Endothelial cell of umbilical vein (primary cell): ENCODE measurements at regions not wholly inside any gene's neighbourhood (a gene's known extent, or its start where the extent isn't known, plus 50 kb on each side); places are given as distances from the start of the nearest gene placed in this dataset.

Experiments used
- BruUV-seq: library from RNA; stranded (reverse); fragments of 400-500 nt; replicated peaks from 2 replicates; lab custom pipeline; 2021; lab: Mats Ljungman, UMichigan
- CTCF ChIA-PET: fragments of 300-600, 350-600 bp; sonication (Branson Sonifier 250); formaldehyde crosslinking; loops from one replicate; lab custom pipeline; 2021; ENCODE audit warnings: antibody characterized with exemption, inconsistent platforms; lab: Charles Lee
- POLR2A ChIA-PET: fragments of 300-600, 350-600 bp; sonication (Branson Sonifier 250); formaldehyde crosslinking; loops from one replicate; lab custom pipeline; 2021; ENCODE audit warnings: antibody characterized with exemption, inconsistent platforms; lab: Charles Lee
- DNase-seq: peaks from one replicate; pipeline ENCODE4 v3.0.0-alpha.2; 2011; ENCODE audit warnings: low read depth, low spot score
- FAIRE-seq: peaks from 2 replicates; lab custom pipeline; 2011; peaks lifted over from hg19 to GRCh38; lab: Jason Lieb, UNC
- H2AFZ ChIP-seq: 2 replicates; pipeline ENCODE4 v1.6.0; 2012; ENCODE audit warnings: low read depth, low read length, control low read depth, inconsistent platforms
- H3K27ac ChIP-seq: 2 replicates; pipeline ENCODE4 v1.5.1; 2011; ENCODE audit warnings: low read depth, mild to moderate bottlenecking, control low read depth, low read length, moderate library complexity; ENCODE audit not compliant: insufficient read depth
- H3K27me3 ChIP-seq, 2 experiments: 2 replicates each; pipeline versions ENCODE4 v1.6.0 to v1.6.1; 2011; ENCODE audit warnings: low read length in 2 of 2, mixed read lengths in 1 of 2; ENCODE audit not compliant: control insufficient read depth in 2 of 2, insufficient read depth in 2 of 2
- H3K36me3 ChIP-seq, 2 experiments: 2 replicates in 1 of 2; 3 replicates in 1 of 2; pipeline ENCODE4 v1.5.1; 2011; ENCODE audit warnings: low read length in 2 of 2, mild to moderate bottlenecking in 1 of 2, moderate library complexity in 1 of 2; ENCODE audit not compliant: control insufficient read depth in 2 of 2, insufficient read depth in 2 of 2; ENCODE audit errors: extremely low read depth in 1 of 2
- H3K4me1 ChIP-seq: 3 replicates; pipeline ENCODE4 v1.5.1; 2011; ENCODE audit warnings: mild to moderate bottlenecking, low read length; ENCODE audit not compliant: control insufficient read depth, insufficient read depth; ENCODE audit errors: extremely low read depth
- H3K4me2 ChIP-seq: 2 replicates; pipeline ENCODE4 v1.6.1; 2011; ENCODE audit warnings: low read length, control low read depth, mixed read lengths; ENCODE audit not compliant: insufficient read depth
- H3K4me3 ChIP-seq, 3 experiments: fragments of 200-600 bp in 1 of 3; sonication (generic), shearing (Covaris generic) in 1 of 3; replicated peaks in 1 of 3; 2 replicates each; pipeline ENCODE4 v1.5.1; 2011 to 2016; ENCODE audit warnings: control low read depth in 3 of 3, low read length in 3 of 3, mild to moderate bottlenecking in 2 of 3, inconsistent platforms in 1 of 3, low read depth in 1 of 3, moderate library complexity in 1 of 3; ENCODE audit not compliant: insufficient read depth in 1 of 3
- H3K79me2 ChIP-seq: 2 replicates; pipeline ENCODE4 v1.6.0; 2012; ENCODE audit warnings: low read length, inconsistent platforms; ENCODE audit not compliant: control insufficient read depth, insufficient read depth
- H3K9ac ChIP-seq: replicated peaks from 2 replicates; pipeline ENCODE3; 2011; ENCODE audit warnings: low read length, control low read depth; ENCODE audit not compliant: insufficient read depth; ENCODE audit errors: extremely low read depth
- H3K9me1 ChIP-seq: replicated peaks from 3 replicates; pipeline ENCODE4 v1.6.0; 2011; ENCODE audit warnings: mild to moderate bottlenecking, low read length; ENCODE audit not compliant: control insufficient read depth, insufficient read depth; ENCODE audit errors: extremely low read depth
- H3K9me3 ChIP-seq: replicated peaks from 2 replicates; pipeline ENCODE4 v1.5.1; 2012; ENCODE audit warnings: low read length, inconsistent platforms; ENCODE audit not compliant: control insufficient read depth, insufficient read depth
- H4K20me1 ChIP-seq: replicated peaks from 2 replicates; pipeline ENCODE3; 2011; ENCODE audit warnings: mild to moderate bottlenecking, low read length; ENCODE audit not compliant: control insufficient read depth, insufficient read depth; ENCODE audit errors: extremely low read depth
- EZH2 ChIP-seq: IDR thresholded peaks from 2 replicates; pipeline ENCODE4 v1.6.1; 2012; ENCODE audit warnings: borderline replicate concordance, low read depth, mild to moderate bottlenecking, moderate library complexity, low read length, inconsistent platforms; ENCODE audit not compliant: severe bottlenecking
- FOS ChIP-seq: IDR thresholded peaks from 2 replicates; pipeline ENCODE4 v1.6.1; 2011; ENCODE audit warnings: mild to moderate bottlenecking, low read length, moderate library complexity, borderline replicate concordance; ENCODE audit not compliant: insufficient read depth
- GATA2 ChIP-seq: IDR thresholded peaks from 2 replicates; pipeline ENCODE4 v1.7.0; 2011; ENCODE audit warnings: low read depth, mild to moderate bottlenecking, moderate library complexity, mixed read lengths, low read length; ENCODE audit not compliant: insufficient read length, insufficient read depth
- JUN ChIP-seq: IDR thresholded peaks from 2 replicates; pipeline ENCODE4 v1.6.1; 2011; ENCODE audit warnings: borderline replicate concordance, low read depth; ENCODE audit not compliant: insufficient read length, insufficient read depth
- MYC ChIP-seq: IDR thresholded peaks from one replicate; pipeline ENCODE4 v1.6.1; 2011; ENCODE audit warnings: mild to moderate bottlenecking, low read depth, low read length
- POLR2A ChIP-seq: IDR thresholded peaks from 2 replicates; pipeline ENCODE4 v1.6.1; 2012; ENCODE audit warnings: low read depth, mild to moderate bottlenecking, control low read depth, low read length
- POLR2AphosphoS5 ChIP-seq: IDR thresholded peaks from 2 replicates; pipeline ENCODE4 v1.6.1; 2012; ENCODE audit warnings: low read depth, mild to moderate bottlenecking, control low read depth, low read length, moderate library complexity; ENCODE audit not compliant: insufficient read depth
- dilution Hi-C: fragments of 300-500 bp; cut with MboI; formaldehyde crosslinking; loops from one replicate; pipeline ENCODE4 v1.15.0; 2019; ENCODE audit warnings: low sequenced_read_pairs; ENCODE audit not compliant: extremely low pct_ligation_motif_present
- intact Hi-C: fragments of 100-400 bp; cut with micrococcal nuclease; formaldehyde crosslinking; loops from one replicate; pipeline ENCODE4 v1.10.0; 2022
- TF ChIP-seq, protein P1 (sequence below), 2 donors: IDR thresholded peaks; 1 replicate in 1 of 2; 2 replicates in 1 of 2; pipeline ENCODE4 v1.5.1; 2011; ENCODE audit warnings: low read length in 2 of 2, mild to moderate bottlenecking in 2 of 2, moderate library complexity in 2 of 2, control low read depth in 1 of 2, inconsistent platforms in 1 of 2, low read depth in 1 of 2; ENCODE audit not compliant: insufficient read depth in 1 of 2; ENCODE audit errors: extremely low read depth in 1 of 2
- TF ChIP-seq, protein P2 (sequence below): IDR thresholded peaks from 2 replicates; pipeline ENCODE4 v1.6.1; 2011; ENCODE audit not compliant: insufficient read depth, insufficient read length

DNA sequence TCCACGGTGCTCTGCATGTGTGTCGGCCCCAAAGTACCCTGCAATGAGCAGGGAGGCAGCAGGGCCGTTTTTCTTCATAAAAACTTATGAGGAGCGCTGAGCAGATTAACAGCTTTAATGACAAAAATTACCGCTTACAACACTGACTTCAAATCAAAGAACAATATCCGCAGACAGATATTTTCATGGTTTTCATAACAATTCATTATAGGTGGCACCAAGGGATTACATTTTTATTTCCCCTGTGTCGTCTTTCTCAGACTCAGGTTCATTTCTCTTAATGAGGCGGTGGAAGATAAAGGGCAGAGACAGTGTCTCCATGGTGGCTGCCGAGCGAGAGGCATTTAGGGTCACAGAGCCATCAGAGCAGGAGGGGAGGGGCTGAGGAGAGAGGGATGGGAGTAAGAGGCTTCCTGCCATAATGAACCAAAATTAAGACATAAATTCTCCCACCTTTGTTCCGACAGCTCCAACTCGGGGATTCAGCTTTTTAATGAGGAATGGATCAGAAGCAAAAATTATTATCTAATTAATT lies 240.7 kb upstream of the CLINT1 start:
- intact Hi-C loops (no loop called here), dilution Hi-C loops (no loop called here)
- Histone ChIP-seq H2AFZ (no peak overlapping the region), H3K9me1 (no peaks in the 10 kb centered on the region), H3K79me2 (no peaks in the 10 kb centered on the region), H3K4me1 (no peaks in the 10 kb centered on the region), H3K36me3 (no peaks in the 10 kb centered on the region), H3K9ac (no peak overlapping the region), H3K27ac (no peak overlapping the region), H3K4me2 (no peak overlapping the region), H4K20me1 (no peaks in the 10 kb centered on the region), H3K9me3 (no peaks in the 10 kb centered on the region), H3K4me3 (no peak overlapping the region), H3K27me3 (no peaks in the 10 kb centered on the region)
- TF ChIP-seq POLR2A (no peak), JUN (no peak), MYC (no peak), FOS (no peak), EZH2 (no peak), POLR2AphosphoS5 (no peak), GATA2 (no peak)
- TF ChIP-seq, protein P1, sequence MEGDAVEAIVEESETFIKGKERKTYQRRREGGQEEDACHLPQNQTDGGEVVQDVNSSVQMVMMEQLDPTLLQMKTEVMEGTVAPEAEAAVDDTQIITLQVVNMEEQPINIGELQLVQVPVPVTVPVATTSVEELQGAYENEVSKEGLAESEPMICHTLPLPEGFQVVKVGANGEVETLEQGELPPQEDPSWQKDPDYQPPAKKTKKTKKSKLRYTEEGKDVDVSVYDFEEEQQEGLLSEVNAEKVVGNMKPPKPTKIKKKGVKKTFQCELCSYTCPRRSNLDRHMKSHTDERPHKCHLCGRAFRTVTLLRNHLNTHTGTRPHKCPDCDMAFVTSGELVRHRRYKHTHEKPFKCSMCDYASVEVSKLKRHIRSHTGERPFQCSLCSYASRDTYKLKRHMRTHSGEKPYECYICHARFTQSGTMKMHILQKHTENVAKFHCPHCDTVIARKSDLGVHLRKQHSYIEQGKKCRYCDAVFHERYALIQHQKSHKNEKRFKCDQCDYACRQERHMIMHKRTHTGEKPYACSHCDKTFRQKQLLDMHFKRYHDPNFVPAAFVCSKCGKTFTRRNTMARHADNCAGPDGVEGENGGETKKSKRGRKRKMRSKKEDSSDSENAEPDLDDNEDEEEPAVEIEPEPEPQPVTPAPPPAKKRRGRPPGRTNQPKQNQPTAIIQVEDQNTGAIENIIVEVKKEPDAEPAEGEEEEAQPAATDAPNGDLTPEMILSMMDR (IDR thresholded peaks at IDR 0.05; ENCODE audit: extremely low read depth in 1 of 2, insufficient read depth in 1 of 2, low read depth in 1 of 2, low read length in 2 of 2) = no peak
- TF ChIP-seq, protein P2, sequence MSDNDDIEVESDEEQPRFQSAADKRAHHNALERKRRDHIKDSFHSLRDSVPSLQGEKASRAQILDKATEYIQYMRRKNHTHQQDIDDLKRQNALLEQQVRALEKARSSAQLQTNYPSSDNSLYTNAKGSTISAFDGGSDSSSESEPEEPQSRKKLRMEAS = no peak
- BruUV-seq = no TSS peak
- ChIA-PET POLR2A (no interaction called here), CTCF (no interaction called here)
- DNase-seq = no peak
- FAIRE-seq = no peak
